ENCODE measurements at regions not wholly inside any gene's neighbourhood (a gene's known extent, or its start where the extent isn't known, plus 50 kb on each side); places are given as distances from the start of the nearest gene placed in this dataset.

- Histone ChIP-seq H3K4me1 (ENCODE audit: insufficient read depth) (no peaks in the 10 kb centered on the region), H2AFZ (no peak overlapping the region), H3K4me2 (no peak overlapping the region), H3K79me2 (no peaks in the 10 kb centered on the region), H4K20me1 (ENCODE audit: insufficient read depth, poor library complexity, severe bottlenecking) (no peaks in the 10 kb centered on the region), H3K4me3 (no peak overlapping the region), H3K27ac (no peak overlapping the region), H3K27me3 (no peaks in the 10 kb centered on the region), H3K36me3 (replicated peaks; ENCODE audit: insufficient read depth, low read depth) (no peaks in the 10 kb centered on the region), H3K9me3 (ENCODE audit: low read depth) (no peaks in the 10 kb centered on the region), H3K9me2 (replicated peaks; ENCODE audit: insufficient read depth) (no peaks in the 10 kb centered on the region)
- whole genome bisulfite sequencing (ENCODE audit: low lambda C conversion rate, missing lambda C conversion rate): 99% methylated on average over 2 of the region's 2 CpGs
- TF ChIP-seq CTCF (IDR thresholded peaks at IDR 0.05; ENCODE audit: poor library complexity) (no peak), EZH2 (IDR thresholded peaks at IDR 0.05; ENCODE audit: borderline replicate concordance) (no peak), EZH2phosphoT487 (IDR thresholded peaks at IDR 0.05; ENCODE audit: low read depth, severe bottlenecking, unreplicated experiment) (no peak)
- no peak for DNase-seq (ENCODE audit: low spot score)
Measured at GRCh38 chr2:221761260-221761659, 189.2 kb upstream of the EPHA4 start.

GRCh38 chr2:221758076-221758475 is 186.0 kb upstream of the EPHA4 start:
- Histone ChIP-seq H3K27me3 (no peaks in the 10 kb centered on the region), H3K36me3 (replicated peaks; ENCODE audit: insufficient read depth, low read depth) (no peaks in the 10 kb centered on the region), H2AFZ (no peak overlapping the region), H3K79me2 (no peaks in the 10 kb centered on the region), H3K27ac (no peak overlapping the region), H3K4me1 (ENCODE audit: insufficient read depth) (no peaks in the 10 kb centered on the region), H3K9me3 (ENCODE audit: low read depth) (no peaks in the 10 kb centered on the region), H3K4me2 (no peak overlapping the region), H3K9me2 (replicated peaks; ENCODE audit: insufficient read depth) (no peaks in the 10 kb centered on the region), H3K4me3 (no peak overlapping the region), H4K20me1 (ENCODE audit: insufficient read depth, poor library complexity, severe bottlenecking) (no peaks in the 10 kb centered on the region)
- 69% methylated on average over 5 of the region's 5 CpGs for WGBS (ENCODE audit: low lambda C conversion rate, missing lambda C conversion rate)
- no peak for TF ChIP-seq CTCF (IDR thresholded peaks at IDR 0.05; ENCODE audit: poor library complexity)
- TF ChIP-seq EZH2phosphoT487 (IDR thresholded peaks at IDR 0.05; ENCODE audit: low read depth, severe bottlenecking, unreplicated experiment): no peak
- DNase-seq (ENCODE audit: low spot score): no peak

- Histone ChIP-seq H3K27me3 (no peaks in the 10 kb centered on the region), H3K9me3 (ENCODE audit: low read depth) (no peaks in the 10 kb centered on the region), H3K79me2 (no peaks in the 10 kb centered on the region), H3K9me2 (replicated peaks; ENCODE audit: insufficient read depth) (no peaks in the 10 kb centered on the region), H3K4me3 (no peak overlapping the region), H3K4me2 (no peak overlapping the region), H2AFZ (no peak overlapping the region), H4K20me1 (ENCODE audit: insufficient read depth, poor library complexity, severe bottlenecking) (no peaks in the 10 kb centered on the region), H3K27ac (no peak overlapping the region), H3K4me1 (ENCODE audit: insufficient read depth) (no peaks in the 10 kb centered on the region), H3K36me3 (replicated peaks; ENCODE audit: insufficient read depth, low read depth) (no peaks in the 10 kb centered on the region)
- no peak for TF ChIP-seq EZH2 (IDR thresholded peaks at IDR 0.05; ENCODE audit: borderline replicate concordance)
- TF ChIP-seq EZH2phosphoT487 (IDR thresholded peaks at IDR 0.05; ENCODE audit: low read depth, severe bottlenecking, unreplicated experiment): no peak
- TF ChIP-seq CTCF (IDR thresholded peaks at IDR 0.05; ENCODE audit: poor library complexity): no peak
- DNase-seq (ENCODE audit: low spot score): no peak
- WGBS (ENCODE audit: low lambda C conversion rate, missing lambda C conversion rate): 93% methylated on average over 2 of the region's 2 CpGs
Measured at GRCh38 chr2:221753401-221753800, 181.3 kb upstream of the EPHA4 start.

GRCh38 chr2:221752781-221753180 is 180.7 kb upstream of the EPHA4 start:
- 96% methylated on average over 4 of the region's 4 CpGs for WGBS (ENCODE audit: low lambda C conversion rate, missing lambda C conversion rate)
- no peak overlapping the region for H3K4me3 ChIP-seq
- TF ChIP-seq CTCF (IDR thresholded peaks at IDR 0.05; ENCODE audit: poor library complexity): no peak
- no peak for TF ChIP-seq EZH2phosphoT487 (IDR thresholded peaks at IDR 0.05; ENCODE audit: low read depth, severe bottlenecking, unreplicated experiment)
- no peak for TF ChIP-seq EZH2 (IDR thresholded peaks at IDR 0.05; ENCODE audit: borderline replicate concordance)
- H3K4me1 ChIP-seq (ENCODE audit: insufficient read depth): no peaks in the 10 kb centered on the region
- H3K36me3 ChIP-seq (replicated peaks; ENCODE audit: insufficient read depth, low read depth): no peaks in the 10 kb centered on the region
- DNase-seq (ENCODE audit: low spot score): no peak
- H3K27ac ChIP-seq: no peak overlapping the region
- no peak overlapping the region for H3K4me2 ChIP-seq
- H3K9me3 ChIP-seq (ENCODE audit: low read depth): no peaks in the 10 kb centered on the region
- no peaks in the 10 kb centered on the region for H3K79me2 ChIP-seq
- H4K20me1 ChIP-seq (ENCODE audit: insufficient read depth, poor library complexity, severe bottlenecking): no peaks in the 10 kb centered on the region
- no peaks in the 10 kb centered on the region for H3K9me2 ChIP-seq (replicated peaks; ENCODE audit: insufficient read depth)
- no peak overlapping the region for H2AFZ ChIP-seq
- H3K27me3 ChIP-seq: no peaks in the 10 kb centered on the region
